Osteocyte (in vitro differentiated cells): ENCODE measurements at regions not wholly inside any gene's neighbourhood (a gene's known extent, or its start where the extent isn't known, plus 50 kb on each side); places are given as distances from the start of the nearest gene placed in this dataset.

ENCODE experiments used
- DNase-seq: peaks from one replicate; pipeline ENCODE4 v3.0.0; 2021; ENCODE audit warnings: mixed read lengths; ENCODE audit not compliant: unreplicated experiment; ENCODE audit errors: extremely low spot score
- H3K27ac Mint-ChIP-seq: one replicate; pipeline ENCODE4 v1.8.0; 2021; ENCODE audit warnings: mild to moderate bottlenecking, mixed read lengths; ENCODE audit not compliant: unreplicated experiment
- H3K27me3 Mint-ChIP-seq: one replicate; pipeline ENCODE4 v1.8.0; 2021; ENCODE audit warnings: mixed read lengths; ENCODE audit not compliant: unreplicated experiment
- H3K36me3 Mint-ChIP-seq: one replicate; pipeline ENCODE4 v1.8.0; 2021; ENCODE audit warnings: mixed read lengths; ENCODE audit not compliant: unreplicated experiment
- H3K4me1 Mint-ChIP-seq: one replicate; pipeline ENCODE4 v1.8.0; 2021; ENCODE audit warnings: mixed read lengths; ENCODE audit not compliant: unreplicated experiment
- H3K4me3 Mint-ChIP-seq: one replicate; pipeline ENCODE4 v1.8.0; 2021; ENCODE audit warnings: mild to moderate bottlenecking, moderate library complexity, mixed read lengths; ENCODE audit not compliant: unreplicated experiment
- H3K9me3 Mint-ChIP-seq: one replicate; pipeline ENCODE4 v1.8.0; 2021; ENCODE audit warnings: mixed read lengths; ENCODE audit not compliant: unreplicated experiment
- CTCF ChIP-seq: fragments of 200-600 bp; sonication (generic); IDR thresholded peaks from 2 replicates; pipeline ENCODE4 v1.5.0; 2021; ENCODE audit warnings: antibody characterized with exemption, mild to moderate bottlenecking, moderate library complexity

GRCh38 chr12:22971247-22971646 lies 346.3 kb downstream of the ETNK1 start:
- H3K4me1 Mint-ChIP-seq, result peaks cover 9% of the 10 kb centered on the region
- H3K27ac Mint-ChIP-seq, result no peak overlapping the region
- no peak for TF ChIP-seq CTCF
- DNase-seq, result no peak
- no peaks in the 10 kb centered on the region for H3K9me3 Mint-ChIP-seq
- no peak overlapping the region for H3K4me3 Mint-ChIP-seq
- H3K27me3 Mint-ChIP-seq, result no peaks in the 10 kb centered on the region
- H3K36me3 Mint-ChIP-seq, result no peaks in the 10 kb centered on the region

- H3K9me3 Mint-ChIP-seq, result no peaks in the 10 kb centered on the region
- no peak for TF ChIP-seq CTCF
- no peaks in the 10 kb centered on the region for H3K36me3 Mint-ChIP-seq
- no peak overlapping the region for H3K4me3 Mint-ChIP-seq
- no peak overlapping the region for H3K27ac Mint-ChIP-seq
- peaks cover 13% of the 10 kb centered on the region for H3K4me1 Mint-ChIP-seq
- DNase-seq, result no peak
- H3K27me3 Mint-ChIP-seq, result no peaks in the 10 kb centered on the region
These were observed 346.8 kb downstream of the ETNK1 start for GRCh38 chr12:22971701-22972191.

- Mint-ChIP-seq H3K4me3 (no peak overlapping the region), H3K27ac (peak overlapping the region; percentile 47), H3K36me3 (no peaks in the 10 kb centered on the region), H3K27me3 (no peaks in the 10 kb centered on the region), H3K9me3 (no peaks in the 10 kb centered on the region), H3K4me1 (peaks cover 14% of the 10 kb centered on the region)
- no peak for DNase-seq
- TF ChIP-seq CTCF, result no peak
These were observed 349.9 kb downstream of the ETNK1 start for GRCh38 chr12:22974865-22975264.

DNA sequence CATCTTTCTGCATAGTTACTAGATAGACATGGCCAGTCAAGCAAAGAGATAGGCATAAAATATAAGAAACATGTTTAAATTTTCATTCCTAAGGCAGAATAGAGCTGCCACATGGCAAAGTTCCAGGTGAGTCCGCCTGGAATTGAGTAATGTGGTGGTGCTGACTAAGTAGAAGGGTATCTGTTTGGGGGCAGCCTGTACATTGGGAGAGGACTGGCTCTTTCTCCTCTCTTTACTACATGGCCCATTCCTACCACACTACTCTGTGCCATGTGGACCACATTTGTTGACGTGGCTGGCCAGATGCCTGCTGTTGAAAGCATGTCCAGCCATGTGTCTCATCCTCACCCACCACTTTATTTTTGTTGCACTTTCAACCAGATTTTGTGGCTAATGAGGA lies 354.0 kb downstream of the ETNK1 start:
- Mint-ChIP-seq H3K27ac (no peak overlapping the region), H3K36me3 (no peaks in the 10 kb centered on the region), H3K27me3 (no peaks in the 10 kb centered on the region), H3K9me3 (no peaks in the 10 kb centered on the region), H3K4me1 (peaks cover 14% of the 10 kb centered on the region), H3K4me3 (no peak overlapping the region)
- no peak for TF ChIP-seq CTCF
- DNase-seq, result no peak

- Mint-ChIP-seq H3K27ac (no peak overlapping the region), H3K4me3 (no peak overlapping the region), H3K4me1 (peaks cover 11% of the 10 kb centered on the region), H3K27me3 (no peaks in the 10 kb centered on the region), H3K9me3 (no peaks in the 10 kb centered on the region), H3K36me3 (no peaks in the 10 kb centered on the region)
- no peak for DNase-seq
- no peak for TF ChIP-seq CTCF
These were observed 355.0 kb downstream of the ETNK1 start for GRCh38 chr12:22979854-22980469.
